Thymus (tissue), 11 donors: ENCODE measurements at regions not wholly inside any gene's neighbourhood (a gene's known extent, or its start where the extent isn't known, plus 50 kb on each side); places are given as distances from the start of the nearest gene placed in this dataset.
A peak's percentile ranks its signal among the peaks of the same experiment; 100 is the strongest.
"Not testable (repeated sequence)": the region's sequence is repeated elsewhere in the genome, so short reads cannot be mapped to it uniquely, and the experiment has no call there.

Experiments used
- DNase-seq, 9 donors: peaks; one replicate each; pipeline ENCODE4 v3.0.0-alpha.2; 2013; ENCODE audit warnings: low spot score in 9 of 9, low read depth in 6 of 9, missing footprints in 1 of 9
- H3K27ac ChIP-seq, 2 donors: one replicate each; pipeline ENCODE4 v1.5.1; 2013; ENCODE audit warnings: control low read depth in 1 of 2, low read depth in 1 of 2, low read length in 1 of 2, mild to moderate bottlenecking in 1 of 2, moderate library complexity in 1 of 2
- H3K27me3 ChIP-seq, 2 donors: one replicate each; pipeline ENCODE4 v1.5.1; 2013; ENCODE audit warnings: low read length in 1 of 2; ENCODE audit not compliant: control insufficient read depth in 2 of 2, insufficient read depth in 1 of 2
- H3K36me3 ChIP-seq, 2 donors: one replicate each; pipeline ENCODE4 v1.5.1; 2013; ENCODE audit warnings: low read length in 1 of 2, mild to moderate bottlenecking in 1 of 2, moderate library complexity in 1 of 2; ENCODE audit not compliant: control insufficient read depth in 2 of 2, insufficient read depth in 2 of 2
- H3K4me1 ChIP-seq, 2 donors: one replicate each; pipeline ENCODE4 v1.5.1; 2013; ENCODE audit warnings: low read length in 2 of 2; ENCODE audit not compliant: control insufficient read depth in 2 of 2, insufficient read depth in 2 of 2
- H3K4me3 ChIP-seq, 2 donors: one replicate each; pipeline ENCODE4 v1.5.1; 2013; ENCODE audit warnings: low read length in 2 of 2, control low read depth in 1 of 2, mild to moderate bottlenecking in 1 of 2
- H3K9me3 ChIP-seq, 2 donors: one replicate each; pipeline ENCODE4 v1.5.1; 2013; ENCODE audit warnings: low read length in 1 of 2, mild to moderate bottlenecking in 1 of 2; ENCODE audit not compliant: control insufficient read depth in 2 of 2, insufficient read depth in 1 of 2
- WGBS: extraction: QIAGEN DNeasy Blood & Tissue Kit; methylation state at CpG from one replicate; pipeline ENCODE4 v1.1.7; 2013; 5-methylcytosine and 5-hydroxymethylcytosine counted together
- donor health status: healthy.

- Histone ChIP-seq H3K36me3 (no peaks in the 10 kb centered on the region), H3K27ac (no peak overlapping the region), H3K4me1 (no peaks in the 10 kb centered on the region), H3K9me3 (peaks cover 0 to 7% of the 10 kb centered on the region in 2 donors), H3K4me3 (no peak overlapping the region), H3K27me3 (no peaks in the 10 kb centered on the region)
- no peak for DNase-seq
- 97% methylated on average over 6 of the region's 6 CpGs for WGBS
These were observed 878.8 kb upstream of the KLHL1 start for GRCh38 chr13:70987043-70987442.

- Histone ChIP-seq H3K9me3 (peaks cover 0 to 7% of the 10 kb centered on the region in 2 donors), H3K4me3 (no peak overlapping the region), H3K36me3 (no peaks in the 10 kb centered on the region), H3K4me1 (no peaks in the 10 kb centered on the region), H3K27me3 (no peaks in the 10 kb centered on the region), H3K27ac (no peak overlapping the region)
- no peak for DNase-seq
- WGBS, result 94% methylated on average over 2 of the region's 2 CpGs
These were observed 877.1 kb upstream of the KLHL1 start for GRCh38 chr13:70985371-70985770.

- H3K27me3 ChIP-seq, H3K36me3 ChIP-seq, H3K4me1 ChIP-seq, H3K9me3 ChIP-seq, H3K4me3 ChIP-seq, H3K27ac ChIP-seq, DNase-seq: not testable (repeated sequence)
These were observed 873.0 kb upstream of the KLHL1 start for GRCh38 chr13:70981219-70981618.

GRCh38 chr13:70969321-70969720, 861.1 kb upstream of the KLHL1 start:
- Histone ChIP-seq H3K4me3 (no peak overlapping the region), H3K9me3 (no peaks in the 10 kb centered on the region), H3K36me3 (no peaks in the 10 kb centered on the region), H3K27me3 (no peaks in the 10 kb centered on the region), H3K4me1 (no peaks in the 10 kb centered on the region), H3K27ac (no peak overlapping the region)
- no peak for DNase-seq
- WGBS, result 92% methylated on average over 5 of the region's 5 CpGs

- WGBS, result 95% methylated on average over 9 of the region's 9 CpGs
These were observed 859.3 kb upstream of the KLHL1 start for GRCh38 chr13:70967564-70967963.

GRCh38 chr13:70964874-70965273, 856.6 kb upstream of the KLHL1 start:
- no peaks in the 10 kb centered on the region for H3K9me3 ChIP-seq
- no peaks in the 10 kb centered on the region for H3K4me1 ChIP-seq
- no peak overlapping the region for H3K27ac ChIP-seq
- H3K27me3 ChIP-seq, result no peaks in the 10 kb centered on the region
- no peak for DNase-seq
- 1% methylated on average over 1 of the region's 1 CpG for WGBS
- H3K36me3 ChIP-seq, result no peaks in the 10 kb centered on the region
- no peak overlapping the region for H3K4me3 ChIP-seq

More at GRCh38 chr13:70967564-70967963, 859.3 kb upstream of the KLHL1 start:
- no peak overlapping the region for H3K4me3 ChIP-seq
- no peak overlapping the region for H3K27ac ChIP-seq
- no peaks in the 10 kb centered on the region for H3K4me1 ChIP-seq
- no peaks in the 10 kb centered on the region for H3K36me3 ChIP-seq
- DNase-seq, result no peak
- no peaks in the 10 kb centered on the region for H3K9me3 ChIP-seq
- H3K27me3 ChIP-seq, result no peaks in the 10 kb centered on the region

GRCh38 chr13:70964124-70964523, 855.9 kb upstream of the KLHL1 start:
- DNase-seq, result no peak
- no peaks in the 10 kb centered on the region for H3K4me1 ChIP-seq
- H3K9me3 ChIP-seq, result no peaks in the 10 kb centered on the region
- H3K27me3 ChIP-seq, result no peaks in the 10 kb centered on the region
- H3K36me3 ChIP-seq, result no peaks in the 10 kb centered on the region
- H3K27ac ChIP-seq, result no peak overlapping the region
- H3K4me3 ChIP-seq, result no peak overlapping the region
- whole genome bisulfite sequencing, result 99% methylated on average over 2 of the region's 2 CpGs

- H3K27me3 ChIP-seq, result no peaks in the 10 kb centered on the region
- H3K27ac ChIP-seq, result no peak overlapping the region
- 58% methylated on average over 9 of the region's 9 CpGs for WGBS
- peak in 5 of 9 donors; percentile 6 to 38 (median 10) for DNase-seq
- H3K36me3 ChIP-seq, result no peaks in the 10 kb centered on the region
- H3K4me3 ChIP-seq, result no peak overlapping the region
- no peaks in the 10 kb centered on the region for H3K4me1 ChIP-seq
- H3K9me3 ChIP-seq, result no peaks in the 10 kb centered on the region
These were observed 852.7 kb upstream of the KLHL1 start for GRCh38 chr13:70960841-70961443.

- Histone ChIP-seq H3K36me3 (no peaks in the 10 kb centered on the region), H3K4me1 (no peaks in the 10 kb centered on the region), H3K27ac (no peak overlapping the region), H3K27me3 (no peaks in the 10 kb centered on the region), H3K9me3 (no peaks in the 10 kb centered on the region), H3K4me3 (no peak overlapping the region)
- DNase-seq, result no peak
- WGBS, result 97% methylated on average over 4 of the region's 4 CpGs
These were observed 851.0 kb upstream of the KLHL1 start for GRCh38 chr13:70959035-70959775.
